HepG2 (cell line): ENCODE measurements at regions not wholly inside any gene's neighbourhood (a gene's known extent, or its start where the extent isn't known, plus 50 kb on each side); places are given as distances from the start of the nearest gene placed in this dataset.

ENCODE experiments used
- BORCS8-MEF2B ChIP-seq: sonication (generic); formaldehyde crosslinking; IDR thresholded peaks from 2 replicates; pipeline ENCODE4 v1.8.0; 2022; ENCODE audit warnings: mild to moderate bottlenecking, missing genetic modification reagents
- DR1 ChIP-seq: sonication (generic); formaldehyde crosslinking; IDR thresholded peaks from 2 replicates; pipeline ENCODE4 v1.8.0; 2021; ENCODE audit warnings: mild to moderate bottlenecking, missing genetic modification reagents, inconsistent platforms
- EHMT2 ChIP-seq: fragments of 200-600 bp; sonication (generic); IDR thresholded peaks from 2 replicates; pipeline ENCODE4 v1.7.0; 2017; ENCODE audit warnings: antibody characterized with exemption, low read depth, low read length, borderline replicate concordance
- NCOR1 ChIP-seq: fragments of 200-600 bp; sonication (generic); IDR thresholded peaks from 2 replicates; pipeline ENCODE4 v1.7.0; 2017; ENCODE audit warnings: antibody characterized with exemption, low read length, borderline replicate concordance
- PTBP1 ChIP-seq: fragments of 200-400 bp; formaldehyde crosslinking; IDR thresholded peaks from 2 replicates; pipeline ENCODE4 v1.6.1; 2018; ENCODE audit warnings: low read length, low read depth; ENCODE audit not compliant: poor library complexity, severe bottlenecking
- SMAD3 ChIP-seq: sonication (generic); formaldehyde crosslinking; IDR thresholded peaks from 2 replicates; pipeline ENCODE4 v1.4.0; 2020; ENCODE audit warnings: missing genetic modification reagents
- ZBTB42 ChIP-seq: sonication (generic); formaldehyde crosslinking; IDR thresholded peaks from 2 replicates; pipeline ENCODE4 v1.5.0; 2020; ENCODE audit warnings: mild to moderate bottlenecking, missing genetic modification reagents
- ZNF10 ChIP-seq: sonication (generic); formaldehyde crosslinking; IDR thresholded peaks from 2 replicates; pipeline ENCODE4 v1.4.0; 2020; ENCODE audit warnings: mild to moderate bottlenecking, low read depth, missing genetic modification reagents, borderline replicate concordance
- ZNF569 ChIP-seq: sonication (generic); formaldehyde crosslinking; IDR thresholded peaks from 2 replicates; pipeline ENCODE4 v1.5.0; 2020; ENCODE audit warnings: mild to moderate bottlenecking, missing genetic modification reagents, moderate library complexity, borderline replicate concordance
- TF ChIP-seq, protein P1 (sequence below): sonication (generic); formaldehyde crosslinking; IDR thresholded peaks from 2 replicates; pipeline ENCODE4 v1.8.1; 2022; ENCODE audit warnings: low read depth, mild to moderate bottlenecking, missing genetic modification reagents
- TF ChIP-seq, protein P2 (sequence below): sonication (generic); formaldehyde crosslinking; IDR thresholded peaks from 2 replicates; pipeline ENCODE4 v1.4.0; 2020; ENCODE audit warnings: missing genetic modification reagents, borderline replicate concordance
- TF ChIP-seq, protein P3 (sequence below): IDR thresholded peaks from 2 replicates; pipeline ENCODE4 v1.6.1; 2016; ENCODE audit warnings: control low read depth
- TF ChIP-seq, protein P4 (sequence below): sonication (generic); formaldehyde crosslinking; IDR thresholded peaks from 2 replicates; pipeline ENCODE4 v1.4.0; 2020; ENCODE audit warnings: low read depth, missing genetic modification reagents
- TF ChIP-seq, protein P5 (sequence below): sonication (generic); formaldehyde crosslinking; IDR thresholded peaks from 2 replicates; pipeline ENCODE4 v1.5.0; 2020; ENCODE audit warnings: mild to moderate bottlenecking, missing genetic modification reagents
- TF ChIP-seq, protein P6 (sequence below): sonication (generic); formaldehyde crosslinking; IDR thresholded peaks from 2 replicates; pipeline ENCODE4 v1.8.1; 2023; ENCODE audit warnings: mild to moderate bottlenecking, missing genetic modification reagents
- TF ChIP-seq, protein P7 (sequence below): sonication (generic); IDR thresholded peaks from 2 replicates; pipeline ENCODE4 v1.6.1; 2016; ENCODE audit warnings: low read depth, borderline replicate concordance

DNA sequence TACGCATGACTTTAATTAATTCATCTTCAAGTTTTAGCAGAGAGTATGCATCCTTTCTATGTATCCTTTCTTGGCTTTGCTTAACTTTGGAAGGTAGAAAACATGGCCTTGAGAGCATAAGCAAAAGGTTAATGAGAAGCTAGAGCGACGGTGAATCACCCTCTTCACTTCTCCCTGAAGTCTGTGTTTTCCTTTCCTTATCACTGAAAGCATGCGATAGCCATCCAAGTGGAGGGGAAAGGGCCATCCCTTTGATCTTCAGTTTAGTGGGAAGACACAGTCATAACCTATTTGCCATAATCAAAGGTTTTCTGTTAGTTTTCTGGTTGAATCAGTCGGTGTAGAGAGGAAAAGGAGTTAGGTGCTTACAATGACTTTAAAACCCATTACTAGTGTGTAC, 354.0 kb upstream of the ROBO2 start (continued):
- TF ChIP-seq, protein P1, sequence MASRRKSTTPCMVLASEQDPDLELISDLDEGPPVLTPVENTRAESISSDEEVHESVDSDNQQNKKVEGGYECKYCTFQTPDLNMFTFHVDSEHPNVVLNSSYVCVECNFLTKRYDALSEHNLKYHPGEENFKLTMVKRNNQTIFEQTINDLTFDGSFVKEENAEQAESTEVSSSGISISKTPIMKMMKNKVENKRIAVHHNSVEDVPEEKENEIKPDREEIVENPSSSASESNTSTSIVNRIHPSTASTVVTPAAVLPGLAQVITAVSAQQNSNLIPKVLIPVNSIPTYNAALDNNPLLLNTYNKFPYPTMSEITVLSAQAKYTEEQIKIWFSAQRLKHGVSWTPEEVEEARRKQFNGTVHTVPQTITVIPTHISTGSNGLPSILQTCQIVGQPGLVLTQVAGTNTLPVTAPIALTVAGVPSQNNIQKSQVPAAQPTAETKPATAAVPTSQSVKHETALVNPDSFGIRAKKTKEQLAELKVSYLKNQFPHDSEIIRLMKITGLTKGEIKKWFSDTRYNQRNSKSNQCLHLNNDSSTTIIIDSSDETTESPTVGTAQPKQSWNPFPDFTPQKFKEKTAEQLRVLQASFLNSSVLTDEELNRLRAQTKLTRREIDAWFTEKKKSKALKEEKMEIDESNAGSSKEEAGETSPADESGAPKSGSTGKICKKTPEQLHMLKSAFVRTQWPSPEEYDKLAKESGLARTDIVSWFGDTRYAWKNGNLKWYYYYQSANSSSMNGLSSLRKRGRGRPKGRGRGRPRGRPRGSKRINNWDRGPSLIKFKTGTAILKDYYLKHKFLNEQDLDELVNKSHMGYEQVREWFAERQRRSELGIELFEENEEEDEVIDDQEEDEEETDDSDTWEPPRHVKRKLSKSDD = no peak
- TF ChIP-seq ZNF569 (CRISPR knock-in tag) = no peak
- no peak for TF ChIP-seq ZNF10 (CRISPR knock-in tag)
- no peak for TF ChIP-seq BORCS8-MEF2B (CRISPR knock-in tag)
- TF ChIP-seq SMAD3 (CRISPR knock-in tag) = peak; percentile 70; the same call in 1 of the 2 replicates
- TF ChIP-seq, protein P2, sequence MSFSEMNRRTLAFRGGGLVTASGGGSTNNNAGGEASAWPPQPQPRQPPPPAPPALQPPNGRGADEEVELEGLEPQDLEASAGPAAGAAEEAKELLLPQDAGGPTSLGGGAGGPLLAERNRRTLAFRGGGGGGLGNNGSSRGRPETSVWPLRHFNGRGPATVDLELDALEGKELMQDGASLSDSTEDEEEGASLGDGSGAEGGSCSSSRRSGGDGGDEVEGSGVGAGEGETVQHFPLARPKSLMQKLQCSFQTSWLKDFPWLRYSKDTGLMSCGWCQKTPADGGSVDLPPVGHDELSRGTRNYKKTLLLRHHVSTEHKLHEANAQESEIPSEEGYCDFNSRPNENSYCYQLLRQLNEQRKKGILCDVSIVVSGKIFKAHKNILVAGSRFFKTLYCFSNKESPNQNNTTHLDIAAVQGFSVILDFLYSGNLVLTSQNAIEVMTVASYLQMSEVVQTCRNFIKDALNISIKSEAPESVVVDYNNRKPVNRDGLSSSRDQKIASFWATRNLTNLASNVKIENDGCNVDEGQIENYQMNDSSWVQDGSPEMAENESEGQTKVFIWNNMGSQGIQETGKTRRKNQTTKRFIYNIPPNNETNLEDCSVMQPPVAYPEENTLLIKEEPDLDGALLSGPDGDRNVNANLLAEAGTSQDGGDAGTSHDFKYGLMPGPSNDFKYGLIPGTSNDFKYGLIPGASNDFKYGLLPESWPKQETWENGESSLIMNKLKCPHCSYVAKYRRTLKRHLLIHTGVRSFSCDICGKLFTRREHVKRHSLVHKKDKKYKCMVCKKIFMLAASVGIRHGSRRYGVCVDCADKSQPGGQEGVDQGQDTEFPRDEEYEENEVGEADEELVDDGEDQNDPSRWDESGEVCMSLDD (CRISPR knock-in tag) = no peak
- TF ChIP-seq, protein P3, sequence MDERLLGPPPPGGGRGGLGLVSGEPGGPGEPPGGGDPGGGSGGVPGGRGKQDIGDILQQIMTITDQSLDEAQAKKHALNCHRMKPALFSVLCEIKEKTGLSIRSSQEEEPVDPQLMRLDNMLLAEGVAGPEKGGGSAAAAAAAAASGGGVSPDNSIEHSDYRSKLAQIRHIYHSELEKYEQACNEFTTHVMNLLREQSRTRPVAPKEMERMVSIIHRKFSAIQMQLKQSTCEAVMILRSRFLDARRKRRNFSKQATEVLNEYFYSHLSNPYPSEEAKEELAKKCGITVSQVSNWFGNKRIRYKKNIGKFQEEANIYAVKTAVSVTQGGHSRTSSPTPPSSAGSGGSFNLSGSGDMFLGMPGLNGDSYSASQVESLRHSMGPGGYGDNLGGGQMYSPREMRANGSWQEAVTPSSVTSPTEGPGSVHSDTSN = no peak
- TF ChIP-seq PTBP1 = no peak
- TF ChIP-seq NCOR1 = no peak
- TF ChIP-seq, protein P4, sequence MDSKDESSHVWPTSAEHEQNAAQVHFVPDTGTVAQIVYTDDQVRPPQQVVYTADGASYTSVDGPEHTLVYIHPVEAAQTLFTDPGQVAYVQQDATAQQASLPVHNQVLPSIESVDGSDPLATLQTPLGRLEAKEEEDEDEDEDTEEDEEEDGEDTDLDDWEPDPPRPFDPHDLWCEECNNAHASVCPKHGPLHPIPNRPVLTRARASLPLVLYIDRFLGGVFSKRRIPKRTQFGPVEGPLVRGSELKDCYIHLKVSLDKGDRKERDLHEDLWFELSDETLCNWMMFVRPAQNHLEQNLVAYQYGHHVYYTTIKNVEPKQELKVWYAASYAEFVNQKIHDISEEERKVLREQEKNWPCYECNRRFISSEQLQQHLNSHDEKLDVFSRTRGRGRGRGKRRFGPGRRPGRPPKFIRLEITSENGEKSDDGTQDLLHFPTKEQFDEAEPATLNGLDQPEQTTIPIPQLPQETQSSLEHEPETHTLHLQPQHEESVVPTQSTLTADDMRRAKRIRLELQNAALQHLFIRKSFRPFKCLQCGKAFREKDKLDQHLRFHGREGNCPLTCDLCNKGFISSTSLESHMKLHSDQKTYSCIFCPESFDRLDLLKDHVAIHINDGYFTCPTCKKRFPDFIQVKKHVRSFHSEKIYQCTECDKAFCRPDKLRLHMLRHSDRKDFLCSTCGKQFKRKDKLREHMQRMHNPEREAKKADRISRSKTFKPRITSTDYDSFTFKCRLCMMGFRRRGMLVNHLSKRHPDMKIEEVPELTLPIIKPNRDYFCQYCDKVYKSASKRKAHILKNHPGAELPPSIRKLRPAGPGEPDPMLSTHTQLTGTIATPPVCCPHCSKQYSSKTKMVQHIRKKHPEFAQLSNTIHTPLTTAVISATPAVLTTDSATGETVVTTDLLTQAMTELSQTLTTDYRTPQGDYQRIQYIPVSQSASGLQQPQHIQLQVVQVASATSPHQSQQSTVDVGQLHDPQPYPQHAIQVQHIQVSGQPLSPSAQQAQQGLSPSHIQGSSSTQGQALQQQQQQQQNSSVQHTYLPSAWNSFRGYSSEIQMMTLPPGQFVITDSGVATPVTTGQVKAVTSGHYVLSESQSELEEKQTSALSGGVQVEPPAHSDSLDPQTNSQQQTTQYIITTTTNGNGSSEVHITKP = no peak
- peak; percentile 36; the same call in 1 of the 2 replicates for TF ChIP-seq EHMT2
- TF ChIP-seq, protein P5, sequence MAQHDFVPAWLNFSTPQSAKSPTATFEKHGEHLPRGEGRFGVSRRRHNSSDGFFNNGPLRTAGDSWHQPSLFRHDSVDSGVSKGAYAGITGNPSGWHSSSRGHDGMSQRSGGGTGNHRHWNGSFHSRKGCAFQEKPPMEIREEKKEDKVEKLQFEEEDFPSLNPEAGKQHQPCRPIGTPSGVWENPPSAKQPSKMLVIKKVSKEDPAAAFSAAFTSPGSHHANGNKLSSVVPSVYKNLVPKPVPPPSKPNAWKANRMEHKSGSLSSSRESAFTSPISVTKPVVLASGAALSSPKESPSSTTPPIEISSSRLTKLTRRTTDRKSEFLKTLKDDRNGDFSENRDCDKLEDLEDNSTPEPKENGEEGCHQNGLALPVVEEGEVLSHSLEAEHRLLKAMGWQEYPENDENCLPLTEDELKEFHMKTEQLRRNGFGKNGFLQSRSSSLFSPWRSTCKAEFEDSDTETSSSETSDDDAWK (CRISPR knock-in tag) = no peak
- TF ChIP-seq, protein P6, sequence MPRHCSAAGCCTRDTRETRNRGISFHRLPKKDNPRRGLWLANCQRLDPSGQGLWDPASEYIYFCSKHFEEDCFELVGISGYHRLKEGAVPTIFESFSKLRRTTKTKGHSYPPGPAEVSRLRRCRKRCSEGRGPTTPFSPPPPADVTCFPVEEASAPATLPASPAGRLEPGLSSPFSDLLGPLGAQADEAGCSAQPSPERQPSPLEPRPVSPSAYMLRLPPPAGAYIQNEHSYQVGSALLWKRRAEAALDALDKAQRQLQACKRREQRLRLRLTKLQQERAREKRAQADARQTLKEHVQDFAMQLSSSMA (CRISPR knock-in tag) = no peak
- TF ChIP-seq ZBTB42 (CRISPR knock-in tag) = no peak
- TF ChIP-seq, protein P7, sequence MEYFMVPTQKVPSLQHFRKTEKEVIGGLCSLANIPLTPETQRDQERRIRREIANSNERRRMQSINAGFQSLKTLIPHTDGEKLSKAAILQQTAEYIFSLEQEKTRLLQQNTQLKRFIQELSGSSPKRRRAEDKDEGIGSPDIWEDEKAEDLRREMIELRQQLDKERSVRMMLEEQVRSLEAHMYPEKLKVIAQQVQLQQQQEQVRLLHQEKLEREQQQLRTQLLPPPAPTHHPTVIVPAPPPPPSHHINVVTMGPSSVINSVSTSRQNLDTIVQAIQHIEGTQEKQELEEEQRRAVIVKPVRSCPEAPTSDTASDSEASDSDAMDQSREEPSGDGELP = no peak
- no peak for TF ChIP-seq DR1 (CRISPR knock-in tag)
